SK-N-SH (cell line): ENCODE measurements at regions not wholly inside any gene's neighbourhood (a gene's known extent, or its start where the extent isn't known, plus 50 kb on each side); places are given as distances from the start of the nearest gene placed in this dataset.
"Not testable (repeated sequence)": the region's sequence is repeated elsewhere in the genome, so short reads cannot be mapped to it uniquely, and the experiment has no call there.

Experiments used
- GATA2 ChIP-seq: sonication (generic); formaldehyde crosslinking; IDR thresholded peaks from 2 replicates; pipeline ENCODE4 v1.5.0; 2020; ENCODE audit warnings: mild to moderate bottlenecking, missing genetic modification reagents
- MEF2A ChIP-seq: IDR thresholded peaks from 2 replicates; pipeline ENCODE4 v1.4.0; 2012; ENCODE audit warnings: low read depth, borderline replicate concordance
- NFIC ChIP-seq: IDR thresholded peaks from 2 replicates; pipeline ENCODE4 v1.4.0; 2012; ENCODE audit warnings: borderline replicate concordance
- POLR2AphosphoS5 ChIP-seq: IDR thresholded peaks from 2 replicates; pipeline ENCODE4 v1.6.1; 2012; ENCODE audit warnings: low read depth, low read length
- RAD21 ChIP-seq: IDR thresholded peaks from 2 replicates; pipeline ENCODE4 v1.6.1; 2012; ENCODE audit warnings: mild to moderate bottlenecking, low read length
- SIN3A ChIP-seq: IDR thresholded peaks from 2 replicates; pipeline ENCODE4 v1.6.1; 2012; ENCODE audit warnings: low read depth, mild to moderate bottlenecking, low read length, moderate library complexity, borderline replicate concordance
- YY1 ChIP-seq: IDR thresholded peaks from 2 replicates; pipeline ENCODE4 v1.4.0; 2012; ENCODE audit warnings: low read depth, mild to moderate bottlenecking
- TF ChIP-seq, protein P1 (sequence below): fragments of 200-600 bp; sonication (generic); IDR thresholded peaks from 2 replicates; pipeline ENCODE4 v1.6.1; 2017; ENCODE audit warnings: antibody characterized with exemption, mild to moderate bottlenecking, moderate library complexity
- TF ChIP-seq, protein P2 (sequence below): IDR thresholded peaks from 2 replicates; pipeline ENCODE4 v1.4.0; 2012; ENCODE audit warnings: low read depth
- TF ChIP-seq, protein P3 (sequence below): IDR thresholded peaks from 2 replicates; pipeline ENCODE4 v1.4.0; 2012; ENCODE audit warnings: low read depth, borderline replicate concordance

DNA sequence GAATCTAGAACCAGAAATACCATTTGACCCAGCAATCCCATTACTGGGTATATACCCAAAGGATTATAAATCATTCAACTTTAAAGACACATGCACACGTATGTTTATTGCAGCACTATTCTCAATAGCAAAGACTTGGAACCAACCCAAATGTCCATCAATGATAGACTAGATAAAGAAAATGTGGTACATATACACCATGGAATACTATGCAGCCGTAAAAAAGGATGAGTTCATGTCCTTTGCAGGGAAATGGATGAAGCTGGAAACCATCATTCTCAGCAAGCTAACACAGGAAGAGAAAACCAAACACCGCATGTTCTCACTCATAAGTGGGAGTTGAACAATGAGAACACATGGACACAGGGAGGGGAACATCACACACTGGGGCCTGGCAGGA is 154.0 kb upstream of the PTGFR start:
- TF ChIP-seq, protein P1, sequence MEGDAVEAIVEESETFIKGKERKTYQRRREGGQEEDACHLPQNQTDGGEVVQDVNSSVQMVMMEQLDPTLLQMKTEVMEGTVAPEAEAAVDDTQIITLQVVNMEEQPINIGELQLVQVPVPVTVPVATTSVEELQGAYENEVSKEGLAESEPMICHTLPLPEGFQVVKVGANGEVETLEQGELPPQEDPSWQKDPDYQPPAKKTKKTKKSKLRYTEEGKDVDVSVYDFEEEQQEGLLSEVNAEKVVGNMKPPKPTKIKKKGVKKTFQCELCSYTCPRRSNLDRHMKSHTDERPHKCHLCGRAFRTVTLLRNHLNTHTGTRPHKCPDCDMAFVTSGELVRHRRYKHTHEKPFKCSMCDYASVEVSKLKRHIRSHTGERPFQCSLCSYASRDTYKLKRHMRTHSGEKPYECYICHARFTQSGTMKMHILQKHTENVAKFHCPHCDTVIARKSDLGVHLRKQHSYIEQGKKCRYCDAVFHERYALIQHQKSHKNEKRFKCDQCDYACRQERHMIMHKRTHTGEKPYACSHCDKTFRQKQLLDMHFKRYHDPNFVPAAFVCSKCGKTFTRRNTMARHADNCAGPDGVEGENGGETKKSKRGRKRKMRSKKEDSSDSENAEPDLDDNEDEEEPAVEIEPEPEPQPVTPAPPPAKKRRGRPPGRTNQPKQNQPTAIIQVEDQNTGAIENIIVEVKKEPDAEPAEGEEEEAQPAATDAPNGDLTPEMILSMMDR: not testable (repeated sequence)
- TF ChIP-seq, protein P2, sequence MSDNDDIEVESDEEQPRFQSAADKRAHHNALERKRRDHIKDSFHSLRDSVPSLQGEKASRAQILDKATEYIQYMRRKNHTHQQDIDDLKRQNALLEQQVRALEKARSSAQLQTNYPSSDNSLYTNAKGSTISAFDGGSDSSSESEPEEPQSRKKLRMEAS: not testable (repeated sequence)
- not testable (repeated sequence) for TF ChIP-seq NFIC; GATA2 (CRISPR knock-in tag); YY1; MEF2A; SIN3A; RAD21; POLR2AphosphoS5
- TF ChIP-seq, protein P3, sequence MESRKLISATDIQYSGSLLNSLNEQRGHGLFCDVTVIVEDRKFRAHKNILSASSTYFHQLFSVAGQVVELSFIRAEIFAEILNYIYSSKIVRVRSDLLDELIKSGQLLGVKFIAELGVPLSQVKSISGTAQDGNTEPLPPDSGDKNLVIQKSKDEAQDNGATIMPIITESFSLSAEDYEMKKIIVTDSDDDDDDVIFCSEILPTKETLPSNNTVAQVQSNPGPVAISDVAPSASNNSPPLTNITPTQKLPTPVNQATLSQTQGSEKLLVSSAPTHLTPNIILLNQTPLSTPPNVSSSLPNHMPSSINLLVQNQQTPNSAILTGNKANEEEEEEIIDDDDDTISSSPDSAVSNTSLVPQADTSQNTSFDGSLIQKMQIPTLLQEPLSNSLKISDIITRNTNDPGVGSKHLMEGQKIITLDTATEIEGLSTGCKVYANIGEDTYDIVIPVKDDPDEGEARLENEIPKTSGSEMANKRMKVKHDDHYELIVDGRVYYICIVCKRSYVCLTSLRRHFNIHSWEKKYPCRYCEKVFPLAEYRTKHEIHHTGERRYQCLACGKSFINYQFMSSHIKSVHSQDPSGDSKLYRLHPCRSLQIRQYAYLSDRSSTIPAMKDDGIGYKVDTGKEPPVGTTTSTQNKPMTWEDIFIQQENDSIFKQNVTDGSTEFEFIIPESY: not testable (repeated sequence)
